Cerebellar cortex (tissue), 1 donor: ENCODE measurements at regions not wholly inside any gene's neighbourhood (a gene's known extent, or its start where the extent isn't known, plus 50 kb on each side); places are given as distances from the start of the nearest gene placed in this dataset.

ENCODE experiments used
- DNase-seq: peaks from one replicate; pipeline ENCODE4 v3.0.0-alpha.2; 2015; ENCODE audit warnings: low spot score

DNA sequence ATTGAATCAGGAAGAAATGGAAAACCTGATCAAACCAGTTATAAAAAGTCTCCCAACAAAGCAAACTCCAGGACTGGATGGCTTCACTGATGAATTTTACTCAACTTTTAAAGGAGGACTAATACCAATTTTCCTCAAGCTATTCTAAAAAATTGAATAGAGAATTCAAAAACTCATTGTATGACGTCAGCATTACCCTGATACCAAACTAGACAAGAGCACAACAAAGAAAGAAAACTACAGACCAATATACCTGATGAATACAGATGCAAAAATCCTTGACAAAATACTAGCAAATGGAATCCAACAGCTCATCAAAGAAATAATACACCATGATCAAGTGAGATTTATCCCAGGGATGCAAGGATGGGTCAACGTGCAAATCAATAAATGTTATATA, 172.9 kb downstream of the FNDC1 start:
- no peak for DNase-seq

DNA sequence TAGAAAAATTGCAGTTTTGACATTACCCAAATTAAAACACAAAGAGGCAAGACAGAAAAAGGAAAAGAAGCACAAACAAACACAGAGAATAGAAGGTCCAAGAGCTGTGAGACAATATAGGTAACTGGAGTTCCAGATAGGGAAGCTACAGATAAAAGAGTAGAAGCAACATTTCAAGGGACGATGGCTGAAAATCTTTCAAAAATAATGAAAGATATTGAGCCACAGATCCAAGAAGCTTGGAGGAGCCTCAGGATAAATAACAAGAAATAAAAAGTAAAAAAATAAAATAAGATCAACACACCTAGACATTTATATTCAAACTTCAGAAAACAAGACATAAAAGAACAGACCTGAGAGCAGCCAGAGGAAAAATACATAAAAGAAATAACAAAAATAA, 164.9 kb downstream of the FNDC1 start:
- DNase-seq: no peak

DNA sequence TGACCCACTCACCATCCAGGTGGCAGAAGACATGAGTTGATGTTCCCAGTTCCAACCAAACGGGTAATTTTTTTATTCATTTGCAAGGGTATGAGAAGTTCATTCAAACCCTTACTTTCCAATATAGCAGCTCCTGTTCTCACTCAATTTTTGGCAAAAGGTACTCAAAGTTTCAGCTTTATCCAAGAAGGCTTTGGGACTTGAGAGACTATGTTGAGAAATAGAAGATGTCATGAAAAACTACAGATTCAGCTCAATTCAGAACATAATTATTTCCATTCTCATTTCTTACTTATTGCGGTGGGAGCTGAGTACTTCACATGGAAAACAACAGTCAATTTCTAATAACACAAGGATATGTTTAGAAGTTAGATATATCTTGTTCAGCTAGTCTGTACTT, 162.3 kb downstream of the FNDC1 start:
- DNase-seq: no peak

DNA sequence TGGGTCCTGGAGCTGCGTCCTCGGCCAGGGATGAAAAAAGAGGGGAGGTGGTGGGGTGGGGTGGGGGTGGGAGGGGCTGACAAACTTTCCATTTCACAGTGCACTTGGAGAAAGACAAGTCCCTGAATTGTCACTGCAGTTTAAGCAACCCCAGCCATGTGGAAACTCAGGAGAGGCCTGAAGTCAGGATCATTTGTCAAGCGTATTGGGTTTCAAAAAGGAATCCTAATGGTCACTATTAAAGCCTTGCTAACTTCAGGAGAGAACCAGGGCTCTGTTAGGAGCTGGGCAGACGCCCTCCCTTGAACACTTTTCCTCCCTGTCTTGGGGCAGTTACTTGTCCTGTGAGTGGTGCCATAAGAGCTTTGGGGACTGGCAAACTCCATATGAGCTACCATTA, 159.9 kb downstream of the FNDC1 start:
- DNase-seq: no peak

DNA sequence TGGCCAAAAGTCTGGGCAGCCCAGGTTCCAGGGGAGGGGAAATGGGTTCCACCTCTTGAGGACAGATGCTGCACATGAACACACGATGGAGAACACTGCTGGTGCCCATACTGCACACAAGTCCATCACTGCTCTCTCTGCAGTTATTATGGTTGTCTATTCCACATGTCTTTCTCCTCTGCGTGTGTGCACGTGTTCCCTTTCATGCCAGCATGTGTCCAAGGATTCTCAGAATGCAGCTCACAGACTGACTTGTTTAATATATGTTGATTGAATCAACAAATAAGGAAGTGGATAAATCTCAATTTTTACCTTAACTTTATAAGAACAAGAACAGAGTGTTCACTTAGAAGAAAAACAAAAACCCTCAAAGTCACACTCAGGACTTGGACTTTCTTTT, 158.9 kb downstream of the FNDC1 start:
- DNase-seq: no peak

DNA sequence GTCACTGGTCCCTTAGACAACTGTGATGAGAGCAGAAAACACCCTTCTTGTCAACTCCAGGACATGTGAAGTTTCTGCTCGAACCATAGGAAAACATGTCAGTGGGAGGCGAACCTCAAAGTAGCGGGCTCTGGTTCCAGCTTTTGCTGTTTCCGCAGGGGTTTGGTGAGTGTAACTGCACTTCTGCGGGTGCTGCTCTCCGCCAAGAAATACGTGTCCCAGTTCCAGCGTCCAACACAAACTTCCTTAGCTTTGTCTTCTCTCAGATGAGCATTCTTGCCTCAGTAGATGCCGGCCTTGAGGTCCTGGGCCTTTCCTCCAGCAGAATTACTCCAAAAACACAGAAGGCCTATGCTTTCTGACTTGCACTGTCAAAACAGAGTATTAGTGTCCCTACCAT, 156.3 kb downstream of the FNDC1 start:
- no peak for DNase-seq

DNA sequence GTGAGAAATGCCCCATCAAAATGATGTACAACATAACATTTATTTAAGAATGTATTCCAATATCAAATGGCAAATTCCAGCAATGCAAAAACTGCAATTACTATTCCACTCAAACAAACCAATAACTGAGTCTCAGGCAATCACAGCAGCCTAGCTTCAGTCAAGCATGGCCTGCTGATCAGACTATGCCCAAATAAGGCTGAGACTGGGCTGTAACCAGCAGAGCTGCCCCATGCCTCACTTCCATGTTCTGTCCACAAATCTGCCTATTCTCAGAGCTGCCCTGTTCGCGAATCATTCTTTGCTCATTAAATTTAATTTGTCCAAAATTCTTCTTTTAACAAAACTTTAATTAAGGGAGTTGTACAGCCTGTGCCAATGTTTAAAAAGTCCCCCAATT, 155.4 kb downstream of the FNDC1 start:
- no peak for DNase-seq
